ENCODE measurements at regions not wholly inside any gene's neighbourhood (a gene's known extent, or its start where the extent isn't known, plus 50 kb on each side); places are given as distances from the start of the nearest gene placed in this dataset.

GRCh38 chr20:50261471-50262212, 71.0 kb downstream of the CEBPB start:
- no peak overlapping the region for H3K27ac ChIP-seq (ENCODE audit: low read depth, low read length)
- ChIA-PET CTCF (ENCODE audit: partially characterized antibody) (no interaction called here), POLR2A (ENCODE audit: partially characterized antibody) (no interaction called here)
- H3K4me3 ChIP-seq (ENCODE audit: low read length in 2 of 2) = no peak overlapping the region
- no peaks in the 10 kb centered on the region for H3K36me3 ChIP-seq (ENCODE audit: insufficient read depth, low read length)
- intact Hi-C loops (cut with micrococcal nuclease) = no loop called here
- H3K27me3 ChIP-seq (ENCODE audit: insufficient read depth, low read length) = no peaks in the 10 kb centered on the region
- Mint-ChIP-seq H3K27ac (no peak overlapping the region), H3K36me3 (no peaks in the 10 kb centered on the region), H3K4me3 (no peak overlapping the region), H3K27me3 (peaks cover 0 to 3% of the 10 kb centered on the region in 2 donors), H3K4me1 (peaks cover 0 to 6% (median 2%) of the 10 kb centered on the region in 4 donors), H3K9me3 (peaks cover 0 to 4% (median 0%) of the 10 kb centered on the region in 8 donors)
- H3K9me3 ChIP-seq (ENCODE audit: control insufficient read depth in 1 of 2, low read length in 2 of 2) = no peaks in the 10 kb centered on the region
- no peak for DNase-seq
- H3K4me1 ChIP-seq (ENCODE audit: insufficient read depth, low read length) = no peaks in the 10 kb centered on the region

GRCh38 chr20:50263831-50264230, 73.2 kb downstream of the CEBPB start:
- peaks cover 0 to 4% (median 0%) of the 10 kb centered on the region in 8 donors for H3K9me3 Mint-ChIP-seq
- no peaks in the 10 kb centered on the region for H3K36me3 Mint-ChIP-seq
- ChIA-PET CTCF (ENCODE audit: partially characterized antibody) (interaction anchor here (0.9 kb wide), 1 partner anchor 28 kb away, joined by 3 read pairs; no protein-coding TSS in a partner anchor), POLR2A (ENCODE audit: partially characterized antibody) (interaction anchor here (0.6 kb wide), 1 partner anchor 34 kb away, joined by 3 read pairs; no protein-coding TSS in a partner anchor)
- H3K4me3 Mint-ChIP-seq = no peak overlapping the region
- Histone ChIP-seq H3K36me3 (ENCODE audit: insufficient read depth, low read length) (no peaks in the 10 kb centered on the region), H3K27me3 (ENCODE audit: insufficient read depth, low read length) (no peaks in the 10 kb centered on the region), H3K9me3 (ENCODE audit: control insufficient read depth in 1 of 2, low read length in 2 of 2) (no peaks in the 10 kb centered on the region), H3K4me1 (ENCODE audit: insufficient read depth, low read length) (no peaks in the 10 kb centered on the region), H3K27ac (ENCODE audit: low read depth, low read length) (no peak overlapping the region), H3K4me3 (ENCODE audit: low read length in 2 of 2) (no peak overlapping the region)
- no peak for DNase-seq
- peak overlapping the region in 2 of 7 donors; percentile 43 to 53 for H3K27ac Mint-ChIP-seq
- peaks cover 0 to 6% (median 2%) of the 10 kb centered on the region in 4 donors for H3K4me1 Mint-ChIP-seq
- H3K27me3 Mint-ChIP-seq = peaks cover 0 to 1% of the 10 kb centered on the region in 2 donors
- intact Hi-C loops (cut with micrococcal nuclease) = no loop called here

- H3K27ac ChIP-seq (ENCODE audit: low read depth, low read length) = no peak overlapping the region
- H3K4me3 ChIP-seq (ENCODE audit: low read length in 2 of 2) = no peak overlapping the region
- no peaks in the 10 kb centered on the region for H3K9me3 ChIP-seq (ENCODE audit: control insufficient read depth in 1 of 2, low read length in 2 of 2)
- intact Hi-C loops (cut with micrococcal nuclease) = no loop called here
- DNase-seq = no peak
- Mint-ChIP-seq H3K4me1 (peaks cover 0 to 6% (median 1%) of the 10 kb centered on the region in 4 donors), H3K27ac (no peak overlapping the region), H3K9me3 (peaks cover 0 to under 1% (median 0%) of the 10 kb centered on the region in 8 donors), H3K27me3 (peaks cover 0 to 3% of the 10 kb centered on the region in 2 donors), H3K4me3 (no peak overlapping the region), H3K36me3 (no peaks in the 10 kb centered on the region)
- no peaks in the 10 kb centered on the region for H3K4me1 ChIP-seq (ENCODE audit: insufficient read depth, low read length)
- ChIA-PET POLR2A (ENCODE audit: partially characterized antibody) (interaction anchor here (0.6 kb wide), 1 partner anchor 34 kb away, joined by 3 read pairs; no protein-coding TSS in a partner anchor), CTCF (ENCODE audit: partially characterized antibody) (interaction anchor here (0.9 kb wide), 1 partner anchor 29 kb away, joined by 3 read pairs; no protein-coding TSS in a partner anchor)
- H3K27me3 ChIP-seq (ENCODE audit: insufficient read depth, low read length) = no peaks in the 10 kb centered on the region
- H3K36me3 ChIP-seq (ENCODE audit: insufficient read depth, low read length) = no peaks in the 10 kb centered on the region
Observed at GRCh38 chr20:50264534-50265145, 74.0 kb downstream of the CEBPB start.

- Histone ChIP-seq H3K27ac (ENCODE audit: low read depth, low read length) (no peak overlapping the region), H3K4me1 (ENCODE audit: insufficient read depth, low read length) (no peaks in the 10 kb centered on the region), H3K27me3 (ENCODE audit: insufficient read depth, low read length) (no peaks in the 10 kb centered on the region), H3K9me3 (ENCODE audit: control insufficient read depth in 1 of 2, low read length in 2 of 2) (no peaks in the 10 kb centered on the region), H3K4me3 (ENCODE audit: low read length in 2 of 2) (no peak overlapping the region), H3K36me3 (ENCODE audit: insufficient read depth, low read length) (no peaks in the 10 kb centered on the region)
- peaks cover 0 to 6% (median 0%) of the 10 kb centered on the region in 4 donors for H3K4me1 Mint-ChIP-seq
- CTCF ChIA-PET (ENCODE audit: partially characterized antibody) = no interaction called here
- peaks cover 0 to 3% of the 10 kb centered on the region in 2 donors for H3K27me3 Mint-ChIP-seq
- H3K27ac Mint-ChIP-seq = peak overlapping the region in 2 of 7 donors; percentile 30 to 37
- intact Hi-C loops (cut with micrococcal nuclease) = no loop called here
- H3K4me3 Mint-ChIP-seq = no peak overlapping the region
- no peak for DNase-seq
- no peaks in the 10 kb centered on the region for H3K9me3 Mint-ChIP-seq
- H3K36me3 Mint-ChIP-seq = no peaks in the 10 kb centered on the region
- POLR2A ChIA-PET (ENCODE audit: partially characterized antibody) = no interaction called here
Observed at GRCh38 chr20:50265245-50265946, 74.8 kb downstream of the CEBPB start.

- CTCF ChIA-PET (ENCODE audit: partially characterized antibody) = interaction anchor here (1.1 kb wide), 1 partner anchor 9 kb away, joined by 4 read pairs; no protein-coding TSS in a partner anchor
- Histone ChIP-seq H3K27ac (ENCODE audit: low read depth, low read length) (no peak overlapping the region), H3K36me3 (ENCODE audit: insufficient read depth, low read length) (no peaks in the 10 kb centered on the region), H3K4me3 (ENCODE audit: low read length in 2 of 2) (no peak overlapping the region), H3K9me3 (ENCODE audit: control insufficient read depth in 1 of 2, low read length in 2 of 2) (no peaks in the 10 kb centered on the region), H3K4me1 (ENCODE audit: insufficient read depth, low read length) (no peaks in the 10 kb centered on the region), H3K27me3 (ENCODE audit: insufficient read depth, low read length) (no peaks in the 10 kb centered on the region)
- POLR2A ChIA-PET (ENCODE audit: partially characterized antibody) = no interaction called here
- peaks cover 7 to 10% of the 10 kb centered on the region in 2 donors for H3K27me3 Mint-ChIP-seq
- H3K9me3 Mint-ChIP-seq = no peaks in the 10 kb centered on the region
- no peak overlapping the region for H3K4me3 Mint-ChIP-seq
- no peak for DNase-seq
- peaks cover 0 to 6% (median 0%) of the 10 kb centered on the region in 4 donors for H3K4me1 Mint-ChIP-seq
- intact Hi-C loops (cut with micrococcal nuclease) = no loop called here
- H3K36me3 Mint-ChIP-seq = no peaks in the 10 kb centered on the region
- no peak overlapping the region for H3K27ac Mint-ChIP-seq
Observed at GRCh38 chr20:50266293-50267040, 75.8 kb downstream of the CEBPB start.

GRCh38 chr20:50267041-50267865, 76.6 kb downstream of the CEBPB start:
- H3K4me3 Mint-ChIP-seq = no peak overlapping the region
- H3K9me3 Mint-ChIP-seq = no peaks in the 10 kb centered on the region
- POLR2A ChIA-PET (ENCODE audit: partially characterized antibody) = no interaction called here

More at GRCh38 chr20:50267041-50267865, 76.6 kb downstream of the CEBPB start:
- Histone ChIP-seq H3K36me3 (ENCODE audit: insufficient read depth, low read length) (no peaks in the 10 kb centered on the region), H3K4me3 (ENCODE audit: low read length in 2 of 2) (no peak overlapping the region), H3K27me3 (ENCODE audit: insufficient read depth, low read length) (no peaks in the 10 kb centered on the region), H3K27ac (ENCODE audit: low read depth, low read length) (no peak overlapping the region), H3K4me1 (ENCODE audit: insufficient read depth, low read length) (no peaks in the 10 kb centered on the region), H3K9me3 (ENCODE audit: control insufficient read depth in 1 of 2, low read length in 2 of 2) (no peaks in the 10 kb centered on the region)
- H3K27ac Mint-ChIP-seq = no peak overlapping the region
- peaks cover 0 to 6% (median 0%) of the 10 kb centered on the region in 4 donors for H3K4me1 Mint-ChIP-seq
- H3K27me3 Mint-ChIP-seq = peaks cover 8 to 11% of the 10 kb centered on the region in 2 donors
- H3K36me3 Mint-ChIP-seq = no peaks in the 10 kb centered on the region
- CTCF ChIA-PET (ENCODE audit: partially characterized antibody) = interaction anchor here (1.1 kb wide), 1 partner anchor 8 kb away, joined by 4 read pairs; no protein-coding TSS in a partner anchor
- no peak for DNase-seq
- intact Hi-C loops (cut with micrococcal nuclease) = no loop called here

Data from CD4-positive, alpha-beta memory T cell (primary cell).